GM19438 (cell line): ENCODE measurements at regions not wholly inside any gene's neighbourhood (a gene's known extent, or its start where the extent isn't known, plus 50 kb on each side); places are given as distances from the start of the nearest gene placed in this dataset.
"Not testable (repeated sequence)": the region's sequence is repeated elsewhere in the genome, so short reads cannot be mapped to it uniquely, and the experiment has no call there.

Source experiments
- ATAC-seq: cut with Tn5 transposase; IDR thresholded peaks from one replicate; pipeline ENCODE4 v1.9.1; 2021; ENCODE audit warnings: low read depth; ENCODE audit not compliant: unreplicated experiment

GRCh38 chr11:13128354-13128753 lies 119.2 kb downstream of the RASSF10 start:
- ATAC-seq, result no peak

- ATAC-seq, result no peak
Observed at GRCh38 chr11:13134066-13134465, 125.0 kb downstream of the RASSF10 start.

- no peak for ATAC-seq
Observed at GRCh38 chr11:13134886-13135285, 125.8 kb downstream of the RASSF10 start.

DNA sequence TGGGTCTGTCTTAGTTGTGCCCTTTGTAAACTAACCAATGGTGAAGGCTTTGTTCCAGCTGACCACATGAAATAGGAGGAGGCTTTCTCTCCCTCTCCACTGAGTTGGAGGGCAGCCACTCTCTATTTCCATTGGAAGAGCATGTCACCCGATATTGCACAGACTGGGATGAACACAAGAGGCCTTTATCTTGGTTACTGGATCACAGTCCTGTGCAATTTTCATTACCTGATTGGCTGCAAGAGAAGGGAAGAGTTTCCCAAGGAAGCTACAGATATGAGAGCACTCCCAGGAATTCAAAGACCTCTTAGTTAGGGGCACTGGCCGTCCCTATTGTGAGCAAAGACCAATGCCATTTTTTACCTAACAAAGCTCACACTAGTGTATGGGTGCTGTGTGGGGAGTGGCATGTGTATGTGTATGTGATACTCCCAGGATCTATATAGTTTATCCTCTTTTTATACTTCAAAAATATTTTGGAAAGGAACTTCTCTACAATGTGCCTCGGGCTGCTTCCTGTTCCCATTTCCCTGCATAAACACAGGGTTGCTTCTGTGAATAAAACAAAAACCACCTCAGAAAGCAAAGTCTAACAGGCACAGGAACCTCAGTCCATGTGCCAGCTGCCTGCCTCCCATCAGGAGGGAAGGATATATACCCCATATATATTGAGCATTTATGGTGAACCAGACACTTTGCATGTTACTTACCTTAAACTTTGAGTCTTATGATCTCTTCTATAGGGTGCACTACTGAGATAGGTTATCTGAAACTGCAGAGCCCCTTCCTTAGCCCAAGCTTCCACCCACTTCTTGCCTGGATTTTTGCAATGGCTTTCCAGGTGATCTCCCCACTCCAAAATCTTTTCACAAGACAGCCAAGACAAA lies 126.5 kb downstream of the RASSF10 start:
- ATAC-seq, result no peak

DNA sequence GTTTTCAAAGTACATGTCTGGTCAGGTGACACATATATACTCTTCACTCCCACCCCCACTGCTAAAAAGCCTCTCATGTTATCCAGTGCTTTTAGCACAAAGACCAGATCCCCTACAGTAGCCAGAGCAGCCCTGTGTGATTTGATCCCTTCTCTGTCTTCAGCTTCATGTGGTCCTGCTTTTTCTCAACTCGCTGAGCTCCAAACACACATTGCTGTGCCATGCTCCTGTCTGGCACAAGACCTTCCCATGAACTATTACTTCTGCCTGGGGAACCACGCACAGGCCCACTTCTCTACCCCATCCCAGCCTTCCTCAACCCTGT lies 127.1 kb downstream of the RASSF10 start:
- ATAC-seq, result no peak

- ATAC-seq, result no peak
Observed at GRCh38 chr11:13137844-13138301, 128.8 kb downstream of the RASSF10 start.

DNA sequence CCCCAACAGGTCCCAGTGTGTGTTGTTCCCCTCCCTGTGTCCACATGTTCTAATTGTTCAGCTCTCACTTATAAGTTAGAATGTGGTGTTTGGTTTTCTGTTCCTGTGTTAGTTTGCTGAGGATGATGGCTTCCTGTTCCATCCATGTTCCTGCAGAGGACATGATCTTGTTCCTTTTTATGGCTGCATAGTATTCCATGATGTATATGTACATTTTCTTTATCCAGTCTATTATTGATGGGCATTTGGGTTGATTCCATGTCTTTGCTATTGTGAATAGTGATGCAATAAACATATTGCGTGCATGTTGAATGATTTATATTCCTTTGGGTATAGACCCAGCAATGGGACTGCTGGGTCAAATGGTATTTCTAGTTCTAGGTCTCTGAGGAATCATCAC lies 130.0 kb downstream of the RASSF10 start:
- ATAC-seq, result not testable (repeated sequence)

DNA sequence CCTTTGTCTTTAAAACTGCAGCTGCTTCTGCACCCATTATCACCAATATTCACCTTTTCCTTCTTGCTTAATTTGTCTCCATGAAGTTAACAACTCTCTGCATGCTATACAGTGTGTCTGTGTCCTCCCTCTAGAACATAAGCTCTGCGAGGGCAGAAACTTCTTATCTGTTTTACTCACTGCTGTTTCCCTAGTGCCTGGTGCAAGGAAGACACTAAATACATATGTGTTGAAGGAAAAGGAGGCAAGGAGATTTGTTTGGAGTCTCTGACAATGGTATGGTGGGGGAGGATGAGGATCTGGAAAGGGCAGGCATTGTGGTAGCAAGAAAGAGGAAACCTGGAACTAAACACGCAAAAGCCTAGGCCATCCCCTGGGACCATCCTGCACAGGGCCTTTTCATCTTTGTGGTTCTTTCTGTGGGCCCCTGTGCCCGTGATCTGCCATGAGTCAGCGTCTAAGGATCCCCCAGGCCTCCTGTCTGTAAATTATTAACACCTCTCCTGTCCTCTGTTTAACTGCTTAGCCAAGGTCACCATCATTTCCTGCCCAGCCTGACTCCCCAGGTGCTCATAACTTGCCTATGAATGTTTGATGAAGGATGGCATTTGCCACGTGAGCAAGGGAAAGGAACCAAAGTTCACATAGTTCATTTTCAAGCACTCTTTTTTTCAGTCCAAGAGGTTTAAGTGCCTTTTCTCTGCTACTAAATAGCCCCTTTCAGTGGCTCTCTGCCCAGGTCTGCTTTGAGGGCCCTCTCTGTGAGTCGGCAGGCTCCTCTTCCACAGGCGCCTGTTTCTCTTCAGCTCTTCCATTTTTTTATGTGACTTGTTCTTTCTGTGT lies 131.1 kb downstream of the RASSF10 start:
- ATAC-seq, result peak; percentile 96

DNA sequence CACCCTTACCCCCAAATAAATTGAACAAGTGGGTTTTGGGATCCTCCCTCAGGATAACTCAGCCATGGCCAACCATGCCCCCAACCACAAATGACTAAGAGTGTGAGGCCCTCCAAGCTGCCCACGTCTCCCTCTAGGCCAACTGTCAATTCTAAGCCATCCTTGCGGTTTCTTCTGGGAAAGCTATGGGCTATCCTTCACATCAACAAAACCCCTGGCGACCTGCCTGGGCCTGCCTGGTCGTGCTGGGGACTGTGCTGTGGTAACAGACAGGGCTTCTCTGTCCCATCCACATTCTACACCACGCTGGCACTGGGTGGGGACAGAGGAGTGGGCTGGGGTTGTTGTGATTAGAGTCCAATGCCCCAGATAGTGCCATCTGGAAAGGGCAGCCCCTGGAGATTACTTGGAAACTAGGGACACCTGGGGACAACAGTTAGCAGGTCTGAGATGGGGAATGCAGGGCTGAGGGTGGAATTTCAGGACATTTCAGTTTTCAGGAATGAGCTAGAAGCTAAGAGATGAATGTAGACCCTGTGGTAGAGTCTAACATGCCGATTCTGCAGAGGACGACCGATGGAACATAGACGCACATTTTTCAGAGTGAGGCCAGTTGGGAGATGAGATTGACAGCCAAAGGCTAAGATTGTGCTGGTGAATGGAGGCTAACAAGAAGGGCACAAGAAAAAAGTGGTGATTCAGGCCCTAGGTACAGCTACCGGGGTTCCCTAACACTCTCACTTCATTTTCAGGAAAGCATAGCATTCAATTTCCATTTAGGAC lies 131.9 kb downstream of the RASSF10 start:
- ATAC-seq, result no peak

- no peak for ATAC-seq
Observed at GRCh38 chr11:13141731-13142709, 132.9 kb downstream of the RASSF10 start.

GRCh38 chr11:13143486-13144297 lies 133.9 kb upstream of the BMAL1 start:
- ATAC-seq, result no peak

DNA sequence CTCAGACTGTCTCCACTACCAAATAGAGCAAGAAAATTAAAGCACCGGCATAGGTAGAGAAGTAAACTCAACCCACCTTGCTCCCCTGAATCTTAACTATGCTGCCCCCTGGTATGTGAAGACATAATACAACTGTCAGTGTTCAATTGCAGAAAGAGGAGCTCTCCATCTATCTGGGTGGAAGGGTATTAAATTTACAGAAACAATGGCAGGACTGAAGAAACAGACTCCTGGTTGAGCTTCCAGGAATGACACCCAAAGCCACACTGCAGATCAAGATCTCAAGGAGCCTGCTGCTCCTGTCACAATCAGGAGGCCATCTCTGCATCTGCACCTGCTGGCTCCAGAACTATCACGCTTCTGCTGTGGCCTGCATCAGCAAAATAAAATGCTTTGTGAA lies 132.1 kb upstream of the BMAL1 start:
- no peak for ATAC-seq

GRCh38 chr11:13149991-13150390 lies 127.6 kb upstream of the BMAL1 start:
- ATAC-seq, result no peak

DNA sequence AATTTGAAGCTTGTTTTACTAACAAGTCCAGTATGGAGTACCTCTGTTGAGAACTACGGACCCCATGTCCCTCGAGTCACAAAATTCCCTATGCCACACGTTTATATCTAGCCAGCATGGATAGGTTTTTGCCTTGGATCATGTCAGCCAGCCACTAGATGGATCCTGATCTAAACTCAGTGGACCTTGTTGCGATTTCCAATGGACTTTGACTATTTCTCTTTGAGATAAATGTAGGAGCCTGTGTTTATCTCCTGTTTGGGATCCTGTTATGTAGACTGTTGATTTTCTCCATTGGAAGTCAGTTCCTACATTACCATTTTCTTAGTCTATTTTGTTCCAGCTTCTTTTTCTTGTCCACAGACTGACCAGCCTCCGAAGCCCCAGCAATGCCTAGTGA lies 127.1 kb upstream of the BMAL1 start:
- no peak for ATAC-seq

DNA sequence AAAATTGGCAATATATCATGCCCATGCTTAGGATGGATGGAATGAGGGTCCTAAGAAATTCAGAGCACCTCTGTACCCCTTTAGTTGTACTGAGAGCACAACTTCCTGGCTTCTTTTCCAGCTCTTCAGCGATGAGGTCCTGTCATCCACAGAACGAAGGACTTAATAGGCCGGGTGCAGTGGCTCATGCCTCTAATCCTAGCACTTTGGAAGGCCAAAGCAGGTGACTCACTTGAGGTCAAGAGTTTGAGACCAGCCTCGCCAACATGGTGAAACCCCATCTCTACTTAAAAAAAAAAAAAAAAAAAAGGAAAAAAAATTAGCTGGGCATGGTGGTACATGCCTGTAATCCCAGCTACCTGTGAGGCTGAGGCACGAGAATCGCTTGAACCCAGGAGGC lies 125.3 kb upstream of the BMAL1 start:
- ATAC-seq, result no peak

DNA sequence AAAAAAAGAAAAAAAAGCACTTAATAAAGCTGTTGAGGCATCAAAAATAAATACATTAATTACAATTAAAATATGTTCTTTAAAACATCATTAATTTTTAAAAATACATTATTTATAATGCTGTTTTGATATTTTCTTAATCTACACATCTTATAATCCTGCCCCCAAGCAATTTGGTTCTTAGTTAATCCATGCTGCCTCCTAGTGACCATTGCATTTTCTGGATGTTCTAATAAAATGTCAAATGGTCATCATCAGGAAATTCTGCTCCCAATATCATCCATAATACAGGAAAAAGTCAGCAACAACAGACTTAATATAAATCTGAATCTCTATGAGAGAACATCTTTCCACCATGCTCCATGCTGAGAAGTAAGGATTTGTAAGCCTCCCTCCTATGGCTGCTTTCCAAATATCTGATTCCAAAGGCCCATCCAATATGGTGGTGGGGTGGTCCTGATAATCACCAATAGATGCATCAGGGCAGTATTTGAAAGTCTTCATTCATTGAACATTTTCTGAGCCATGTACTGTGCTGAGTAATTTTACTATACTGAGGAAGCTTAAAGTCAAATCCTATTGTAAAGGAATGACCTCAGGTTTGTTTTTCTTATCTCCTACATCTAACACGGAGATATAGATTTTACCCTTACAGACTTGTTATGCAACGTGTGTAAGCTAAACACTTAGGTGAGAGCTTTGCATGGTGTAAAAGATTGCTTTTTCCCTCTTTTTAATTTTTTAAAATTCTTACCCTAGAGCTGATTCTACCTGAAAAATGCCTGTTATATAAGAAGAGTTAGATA lies 124.7 kb upstream of the BMAL1 start:
- ATAC-seq, result no peak

DNA sequence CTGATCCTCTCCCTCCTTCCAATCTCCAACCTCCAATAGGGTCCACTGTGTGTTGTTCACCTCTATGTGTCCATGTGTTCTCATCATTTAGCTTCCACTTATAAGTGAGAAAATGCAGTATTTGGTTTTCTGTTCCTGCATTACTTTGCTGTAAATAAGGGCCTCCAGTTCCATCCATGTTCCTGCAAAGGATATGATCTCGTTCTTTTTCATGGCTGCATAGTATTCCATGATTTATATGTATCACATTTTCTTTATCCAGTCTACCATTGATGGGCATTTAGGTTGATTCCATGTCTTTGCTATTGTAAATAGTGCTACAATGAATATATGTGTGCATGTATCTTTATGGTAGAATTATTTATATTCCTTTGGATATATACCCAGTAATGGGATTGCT lies 123.2 kb upstream of the BMAL1 start:
- ATAC-seq, result not testable (repeated sequence)

DNA sequence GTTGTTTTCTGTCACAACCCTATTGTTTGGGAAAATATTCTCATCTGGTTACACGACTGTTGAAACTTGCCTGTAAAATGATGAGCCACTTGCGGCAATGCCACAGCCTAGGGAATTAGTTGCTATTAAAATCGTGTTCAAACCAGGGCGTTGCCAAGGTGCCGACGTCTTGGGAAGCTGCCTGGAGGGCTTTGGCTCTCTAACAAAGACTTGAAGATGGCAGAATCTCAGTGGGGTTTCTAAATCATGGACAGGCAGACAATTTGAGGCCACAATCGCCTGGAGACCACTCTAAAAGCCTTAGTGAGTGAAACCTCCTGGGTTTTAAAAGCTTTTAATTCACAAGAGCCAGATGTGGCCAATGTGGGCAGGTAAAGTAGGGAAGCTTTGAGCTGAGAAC lies 117.2 kb upstream of the BMAL1 start:
- ATAC-seq, result no peak
